ENCODE measurements at regions not wholly inside any gene's neighbourhood (a gene's known extent, or its start where the extent isn't known, plus 50 kb on each side); places are given as distances from the start of the nearest gene placed in this dataset.
"Not testable (repeated sequence)": the region's sequence is repeated elsewhere in the genome, so short reads cannot be mapped to it uniquely, and the experiment has no call there.

DNA sequence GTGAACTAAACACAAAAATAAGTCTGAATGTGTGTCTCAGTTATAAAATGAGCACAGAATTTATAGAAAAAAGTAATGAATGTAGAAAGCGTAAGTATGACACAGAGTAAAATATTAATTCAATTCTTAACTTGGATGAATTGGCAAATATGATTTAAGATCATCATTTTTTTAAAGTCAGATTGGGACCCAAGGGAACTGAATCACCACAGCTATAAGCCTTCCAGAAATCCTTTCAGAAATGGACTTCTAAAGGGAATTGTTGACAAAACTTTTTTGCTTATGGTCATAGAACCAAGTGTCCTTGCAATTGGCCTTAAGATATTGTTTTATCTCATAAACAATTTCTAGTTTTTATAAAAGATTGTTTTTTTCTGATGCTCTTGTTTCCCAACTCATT, 495.1 kb upstream of the DAB2 start:
- H3K79me2 ChIP-seq, result no peaks in the 10 kb centered on the region
- no peaks in the 10 kb centered on the region for H3K27me3 ChIP-seq (ENCODE audit: control insufficient read depth, insufficient read depth, low read length)
- H3K9me3 ChIP-seq (ENCODE audit: control insufficient read depth, low read length), result no peaks in the 10 kb centered on the region
- no peaks in the 10 kb centered on the region for H3K4me1 ChIP-seq
- H3K4me2 ChIP-seq (ENCODE audit: low read length), result no peak overlapping the region
- no peak overlapping the region for H2AFZ ChIP-seq
- no peak overlapping the region for H3K27ac ChIP-seq
- no peak overlapping the region for H3K4me3 ChIP-seq (ENCODE audit: low read depth, low read length)
- TF ChIP-seq, protein P1, sequence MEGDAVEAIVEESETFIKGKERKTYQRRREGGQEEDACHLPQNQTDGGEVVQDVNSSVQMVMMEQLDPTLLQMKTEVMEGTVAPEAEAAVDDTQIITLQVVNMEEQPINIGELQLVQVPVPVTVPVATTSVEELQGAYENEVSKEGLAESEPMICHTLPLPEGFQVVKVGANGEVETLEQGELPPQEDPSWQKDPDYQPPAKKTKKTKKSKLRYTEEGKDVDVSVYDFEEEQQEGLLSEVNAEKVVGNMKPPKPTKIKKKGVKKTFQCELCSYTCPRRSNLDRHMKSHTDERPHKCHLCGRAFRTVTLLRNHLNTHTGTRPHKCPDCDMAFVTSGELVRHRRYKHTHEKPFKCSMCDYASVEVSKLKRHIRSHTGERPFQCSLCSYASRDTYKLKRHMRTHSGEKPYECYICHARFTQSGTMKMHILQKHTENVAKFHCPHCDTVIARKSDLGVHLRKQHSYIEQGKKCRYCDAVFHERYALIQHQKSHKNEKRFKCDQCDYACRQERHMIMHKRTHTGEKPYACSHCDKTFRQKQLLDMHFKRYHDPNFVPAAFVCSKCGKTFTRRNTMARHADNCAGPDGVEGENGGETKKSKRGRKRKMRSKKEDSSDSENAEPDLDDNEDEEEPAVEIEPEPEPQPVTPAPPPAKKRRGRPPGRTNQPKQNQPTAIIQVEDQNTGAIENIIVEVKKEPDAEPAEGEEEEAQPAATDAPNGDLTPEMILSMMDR (IDR thresholded peaks at IDR 0.05), result no peak
- no peak overlapping the region for H3K9ac ChIP-seq
- H3K36me3 ChIP-seq (ENCODE audit: control insufficient read depth, insufficient read depth, low read length), result no peaks in the 10 kb centered on the region

DNA sequence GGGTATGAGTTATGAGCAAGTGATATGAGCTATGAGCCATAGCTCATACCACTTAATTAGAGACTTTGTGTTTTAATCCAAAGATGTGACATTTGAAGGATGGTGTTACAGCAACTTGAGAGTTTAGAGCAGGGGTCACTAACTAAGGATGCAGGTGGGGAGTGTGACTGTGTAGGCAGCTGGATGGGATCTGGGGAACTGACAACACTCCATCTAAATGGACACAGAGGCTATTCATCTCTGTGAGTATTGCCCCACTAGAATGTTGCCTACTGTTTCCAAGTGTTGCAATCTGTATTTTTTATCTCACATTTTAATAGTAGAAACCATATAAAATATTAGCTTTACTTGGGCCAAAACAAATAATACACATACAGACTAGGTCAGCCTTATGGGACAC, 488.1 kb upstream of the DAB2 start:
- Histone ChIP-seq H3K27ac (no peak overlapping the region), H3K36me3 (ENCODE audit: control insufficient read depth, insufficient read depth, low read length) (no peaks in the 10 kb centered on the region), H2AFZ (no peak overlapping the region), H3K27me3 (ENCODE audit: control insufficient read depth, insufficient read depth, low read length) (no peaks in the 10 kb centered on the region), H3K4me1 (no peaks in the 10 kb centered on the region), H3K79me2 (no peaks in the 10 kb centered on the region), H3K4me3 (ENCODE audit: low read depth, low read length) (no peak overlapping the region), H3K4me2 (ENCODE audit: low read length) (no peak overlapping the region), H3K9me3 (ENCODE audit: control insufficient read depth, low read length) (no peaks in the 10 kb centered on the region), H3K9ac (no peak overlapping the region)
- TF ChIP-seq, protein P1 (IDR thresholded peaks at IDR 0.05), result no peak

DNA sequence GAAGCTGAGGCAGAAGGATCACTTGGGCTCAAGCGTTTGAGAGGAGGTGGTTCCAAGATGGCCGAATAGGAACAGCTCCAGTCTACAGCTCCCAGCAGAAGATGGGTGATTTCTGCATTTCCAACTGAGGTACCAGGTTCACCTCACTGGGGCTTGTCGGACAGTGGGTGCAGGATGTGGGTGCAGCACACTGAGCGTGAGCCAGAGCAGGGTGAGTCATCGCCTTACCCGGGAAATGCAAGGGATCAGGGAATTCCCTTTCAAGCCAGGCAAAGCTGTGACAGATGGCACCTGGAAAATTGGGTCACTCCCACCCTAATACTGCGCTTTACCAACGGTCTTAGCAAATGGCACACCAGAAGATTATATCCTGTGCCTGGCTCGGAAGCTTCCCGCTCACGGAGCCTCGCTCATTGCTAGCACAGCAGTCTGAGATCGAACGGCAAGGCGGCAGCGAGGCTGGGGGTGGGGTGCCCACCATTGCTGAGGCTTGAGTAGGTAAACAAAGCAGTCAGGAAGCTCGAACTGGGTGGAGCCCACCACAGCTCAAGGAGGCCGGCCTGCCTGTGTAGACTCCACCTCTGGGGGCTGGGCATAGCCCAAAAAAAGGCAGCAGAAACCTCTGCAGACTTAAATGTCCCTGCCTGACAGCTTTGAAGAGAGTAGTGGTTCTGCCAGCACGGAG, 482.6 kb upstream of the DAB2 start:
- H3K4me3 ChIP-seq (ENCODE audit: low read depth, low read length); H3K79me2 ChIP-seq; H3K9ac ChIP-seq; H3K4me1 ChIP-seq; H3K9me3 ChIP-seq (ENCODE audit: control insufficient read depth, low read length); H3K4me2 ChIP-seq (ENCODE audit: low read length); H3K27me3 ChIP-seq (ENCODE audit: control insufficient read depth, insufficient read depth, low read length); H3K36me3 ChIP-seq (ENCODE audit: control insufficient read depth, insufficient read depth, low read length); H2AFZ ChIP-seq; H3K27ac ChIP-seq: not testable (repeated sequence)

DNA sequence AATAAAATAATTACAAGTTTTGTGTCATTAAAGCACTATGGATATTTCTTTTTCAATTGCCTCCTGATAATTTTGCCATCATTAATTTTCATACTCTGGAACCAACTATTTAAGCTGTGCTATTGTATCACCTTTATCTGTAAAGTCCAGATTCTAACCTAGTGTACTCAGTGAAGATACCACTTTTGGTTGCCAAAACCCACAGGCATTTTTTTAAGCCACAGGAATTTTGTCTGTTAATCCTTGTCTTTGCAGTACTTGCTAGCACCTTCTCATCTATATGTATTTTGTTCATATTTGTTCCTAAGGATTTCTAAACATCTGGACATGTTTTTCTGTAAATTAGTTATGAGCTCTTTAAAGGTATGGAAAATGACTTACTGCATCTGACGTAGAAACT, 481.4 kb upstream of the DAB2 start:
- Histone ChIP-seq H3K9ac (no peak overlapping the region), H3K27me3 (ENCODE audit: control insufficient read depth, insufficient read depth, low read length) (no peaks in the 10 kb centered on the region), H3K36me3 (ENCODE audit: control insufficient read depth, insufficient read depth, low read length) (no peaks in the 10 kb centered on the region), H3K4me3 (ENCODE audit: low read depth, low read length) (no peak overlapping the region), H3K79me2 (no peaks in the 10 kb centered on the region), H3K9me3 (ENCODE audit: control insufficient read depth, low read length) (no peaks in the 10 kb centered on the region), H3K27ac (no peak overlapping the region), H3K4me1 (no peaks in the 10 kb centered on the region), H2AFZ (no peak overlapping the region), H3K4me2 (ENCODE audit: low read length) (no peak overlapping the region)
- TF ChIP-seq, protein P1 (IDR thresholded peaks at IDR 0.05), result no peak

DNA sequence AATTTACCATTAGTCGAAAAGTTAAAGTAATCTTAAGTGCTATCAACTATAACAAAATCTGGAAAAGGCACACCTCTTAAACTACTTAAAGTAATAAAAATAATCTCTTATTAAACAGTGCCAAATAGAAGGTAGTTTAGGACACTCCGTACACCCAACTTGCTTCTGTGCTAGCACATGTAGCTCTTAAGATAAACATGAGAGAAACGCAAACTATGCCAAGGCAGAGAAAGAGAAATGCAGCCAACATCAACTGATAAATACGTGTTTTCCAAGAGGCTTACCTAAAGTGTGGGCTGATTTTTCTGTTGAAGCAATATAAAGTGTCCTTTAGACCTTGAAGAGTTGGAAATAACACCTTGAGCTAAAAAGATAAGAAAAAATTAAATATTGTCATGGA, 480.6 kb upstream of the DAB2 start:
- Histone ChIP-seq H3K4me1 (no peaks in the 10 kb centered on the region), H3K4me3 (ENCODE audit: low read depth, low read length) (no peak overlapping the region), H3K27me3 (ENCODE audit: control insufficient read depth, insufficient read depth, low read length) (no peaks in the 10 kb centered on the region), H3K36me3 (ENCODE audit: control insufficient read depth, insufficient read depth, low read length) (no peaks in the 10 kb centered on the region), H2AFZ (no peak overlapping the region), H3K9ac (no peak overlapping the region), H3K9me3 (ENCODE audit: control insufficient read depth, low read length) (no peaks in the 10 kb centered on the region), H3K79me2 (no peaks in the 10 kb centered on the region), H3K4me2 (ENCODE audit: low read length) (no peak overlapping the region), H3K27ac (no peak overlapping the region)
- TF ChIP-seq, protein P1 (IDR thresholded peaks at IDR 0.05), result no peak
